ENCODE measurements at regions not wholly inside any gene's neighbourhood (a gene's known extent, or its start where the extent isn't known, plus 50 kb on each side); places are given as distances from the start of the nearest gene placed in this dataset.

DNA sequence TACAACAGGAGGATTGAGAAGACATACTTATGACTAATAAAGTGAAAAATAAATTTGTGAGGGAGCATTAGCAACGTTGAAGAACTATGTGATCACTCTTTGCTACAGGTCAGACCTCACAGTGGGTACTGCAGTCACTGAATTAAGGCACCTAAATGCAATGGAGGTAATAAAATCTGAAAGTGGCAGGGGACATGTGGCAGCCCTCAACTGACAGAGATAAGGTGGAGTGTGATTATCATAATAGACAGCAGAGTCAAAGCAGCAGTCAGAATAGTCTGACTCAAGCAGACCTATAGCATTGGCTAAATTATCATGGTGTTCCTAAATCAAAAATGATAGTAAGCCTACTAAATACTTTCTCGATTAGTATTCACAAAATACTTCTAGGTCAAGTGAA lies 1220.5 kb downstream of the PCDH18 start:
- WGBS, 2 experiments (ENCODE audit: extremely low coverage in 2 of 2, insufficient read length in 1 of 2) = 14% methylated on average over 1 of the region's 2 CpGs; no CpG with 5 or more reads in 1 of the 2 experiments
- no peak overlapping the region for H4K5ac ChIP-seq (ENCODE audit: low read depth, low read length)
- ATAC-seq (ENCODE audit: low read depth) (no peak), DNase-seq (no peak)
- no peak overlapping the region for H3K18ac ChIP-seq (ENCODE audit: low read depth, low read length)
- H2BK15ac ChIP-seq (ENCODE audit: low read depth, low read length) = no peak overlapping the region
- BruUV-seq (replicated peaks) = no TSS peak
- H2AK5ac ChIP-seq (ENCODE audit: low read depth, low read length) = no peak overlapping the region
- no peak overlapping the region for H3K23ac ChIP-seq (ENCODE audit: low read depth, low read length)
- ChIA-PET CTCF (no interaction called here), POLR2A (ENCODE audit: unreplicated experiment) (no interaction called here)
- H4K20me1 ChIP-seq (ENCODE audit: insufficient read depth, low read length) = no peaks in the 10 kb centered on the region
- no peak overlapping the region for H3K9ac ChIP-seq (ENCODE audit: low read depth, low read length)
- no peaks in the 10 kb centered on the region for H3K36me3 ChIP-seq (ENCODE audit: control insufficient read depth, insufficient read depth, low read length)
- no peak overlapping the region for H3K4ac ChIP-seq (ENCODE audit: low read depth, low read length)
- no peaks in the 10 kb centered on the region; the same call in 1 of the 2 replicates for H3K9me3 ChIP-seq (ENCODE audit: control insufficient read depth, insufficient read depth, low read length)
- no peak overlapping the region for H4K91ac ChIP-seq (ENCODE audit: insufficient read depth, low read depth, low read length)
- no peaks in the 10 kb centered on the region for H3K79me1 ChIP-seq (ENCODE audit: low read depth in 1 of 2, low read length in 2 of 2)
- no peak overlapping the region for H3K4me2 ChIP-seq (ENCODE audit: low read depth, low read length)
- H3K14ac ChIP-seq (replicated peaks; ENCODE audit: low read depth, low read length) = no peak overlapping the region
- no peaks in the 10 kb centered on the region for H3K27me3 ChIP-seq (ENCODE audit: control insufficient read depth, insufficient read depth, low read length)
- H4K8ac ChIP-seq (ENCODE audit: low read depth in 2 of 2, low read length in 2 of 2) = no peak overlapping the region
- H2BK5ac ChIP-seq (ENCODE audit: low read depth, low read length, poor library complexity, severe bottlenecking) = no peak overlapping the region
- no peak for TF ChIP-seq NFE2L2 (IDR thresholded peaks at IDR 0.05; ENCODE audit: low read depth, low read length)
- no peak for TF ChIP-seq RCOR1 (IDR thresholded peaks at IDR 0.05; ENCODE audit: insufficient replicate concordance, low read length)
- TF ChIP-seq, protein P1, sequence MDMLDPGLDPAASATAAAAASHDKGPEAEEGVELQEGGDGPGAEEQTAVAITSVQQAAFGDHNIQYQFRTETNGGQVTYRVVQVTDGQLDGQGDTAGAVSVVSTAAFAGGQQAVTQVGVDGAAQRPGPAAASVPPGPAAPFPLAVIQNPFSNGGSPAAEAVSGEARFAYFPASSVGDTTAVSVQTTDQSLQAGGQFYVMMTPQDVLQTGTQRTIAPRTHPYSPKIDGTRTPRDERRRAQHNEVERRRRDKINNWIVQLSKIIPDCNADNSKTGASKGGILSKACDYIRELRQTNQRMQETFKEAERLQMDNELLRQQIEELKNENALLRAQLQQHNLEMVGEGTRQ (IDR thresholded peaks at IDR 0.05; ENCODE audit: low read depth, low read length) = no peak
- TF ChIP-seq CTCF (conservative IDR thresholded peaks at IDR 0.05; ENCODE audit: low read depth, low read length) = no peak
- TF ChIP-seq BHLHE40 (IDR thresholded peaks at IDR 0.05; ENCODE audit: low read depth, low read length) = no peak
- TF ChIP-seq MAZ (IDR thresholded peaks at IDR 0.05; ENCODE audit: borderline replicate concordance, low read depth, low read length) = no peak
- TF ChIP-seq MAFK (IDR thresholded peaks at IDR 0.05; ENCODE audit: low read depth, low read length) = no peak
- no peak for TF ChIP-seq RFX5 (IDR thresholded peaks at IDR 0.05; ENCODE audit: low read depth, low read length)
- TF ChIP-seq SMC3 (IDR thresholded peaks at IDR 0.05; ENCODE audit: low read depth, low read length) = no peak
- no peak for TF ChIP-seq FOS (IDR thresholded peaks at IDR 0.05; ENCODE audit: low read depth, low read length)
- no peak for TF ChIP-seq MXI1 (IDR thresholded peaks at IDR 0.05; ENCODE audit: borderline replicate concordance, low read depth, low read length)
- no peak for TF ChIP-seq CEBPB (IDR thresholded peaks at IDR 0.05; ENCODE audit: low read depth, low read length)
- no peak for TF ChIP-seq CHD1 (IDR thresholded peaks at IDR 0.05; ENCODE audit: low read depth, low read length)
- TF ChIP-seq ELK1 (IDR thresholded peaks at IDR 0.05; ENCODE audit: borderline replicate concordance, low read depth, low read length) = no peak
- no peak for TF ChIP-seq RAD21 (IDR thresholded peaks at IDR 0.05; ENCODE audit: low read length)
- no peak overlapping the region for H2BK20ac ChIP-seq (ENCODE audit: low read depth, low read length)
- no peak overlapping the region for H2AK9ac ChIP-seq (replicated peaks; ENCODE audit: low read depth, low read length, poor library complexity)
- in situ Hi-C loops (cut with MboI; ENCODE audit: low sequenced_read_pairs) = no loop called here
- no peak overlapping the region for H3K27ac ChIP-seq (ENCODE audit: insufficient read depth, low read length)
- no peak overlapping the region for H2BK120ac ChIP-seq (ENCODE audit: low read depth, low read length)
- H2AFZ ChIP-seq (replicated peaks; ENCODE audit: low read length, poor library complexity) = no peak overlapping the region
- no peak overlapping the region for H3K56ac ChIP-seq (ENCODE audit: extremely low read depth, insufficient read depth, low read length)
- H3K4me1 ChIP-seq (ENCODE audit: control insufficient read depth, insufficient read depth, low read length) = no peaks in the 10 kb centered on the region
- no peak overlapping the region for H3K4me3 ChIP-seq (ENCODE audit: insufficient read depth, low read depth, low read length)
- dilution Hi-C loops (cut with HindIII; ENCODE audit: low sequenced_read_pairs, unreplicated experiment) = no loop called here
- no peaks in the 10 kb centered on the region for H3K9me1 ChIP-seq (ENCODE audit: insufficient read depth, low read length)
- intact Hi-C loops (cut with micrococcal nuclease) = no loop called here

Measured in IMR-90 (cell line).